Astrocyte (in vitro differentiated cells and primary cell): ENCODE measurements at regions not wholly inside any gene's neighbourhood (a gene's known extent, or its start where the extent isn't known, plus 50 kb on each side); places are given as distances from the start of the nearest gene placed in this dataset.

Source experiments
- DNase-seq: peaks from one replicate; pipeline ENCODE4 v3.0.0-alpha.2; 2010; ENCODE audit warnings: low read depth
- FAIRE-seq: peaks from 2 replicates; lab custom pipeline; 2011; peaks lifted over from hg19 to GRCh38; lab: Jason Lieb, UNC
- H2AFZ ChIP-seq: 2 replicates; pipeline ENCODE4 v1.6.0; 2012; ENCODE audit warnings: low read depth, low read length, inconsistent platforms
- H3K27ac ChIP-seq: 2 replicates; pipeline ENCODE4 v1.5.1; 2011; ENCODE audit warnings: low read depth, low read length, inconsistent platforms
- H3K27me3 ChIP-seq: 2 replicates; pipeline ENCODE4 v1.6.0; 2011; ENCODE audit warnings: low read length, inconsistent platforms; ENCODE audit not compliant: insufficient read depth
- H3K36me3 ChIP-seq: 2 replicates; pipeline ENCODE4 v1.5.1; 2011; ENCODE audit warnings: low read length, inconsistent platforms; ENCODE audit not compliant: insufficient read depth
- H3K4me1 ChIP-seq: 2 replicates; pipeline ENCODE4 v1.5.1; 2011; ENCODE audit warnings: low read length, inconsistent platforms; ENCODE audit not compliant: insufficient read depth
- H3K4me2 ChIP-seq: 2 replicates; pipeline ENCODE4 v1.6.0; 2012; ENCODE audit warnings: low read length, inconsistent platforms
- H3K4me3 ChIP-seq: 2 replicates; pipeline ENCODE4 v1.5.1; 2011; ENCODE audit warnings: low read depth, mild to moderate bottlenecking, low read length, inconsistent platforms; ENCODE audit not compliant: insufficient read depth
- H3K79me2 ChIP-seq: 2 replicates; pipeline ENCODE4 v1.6.0; 2012; ENCODE audit warnings: mild to moderate bottlenecking, low read length, inconsistent platforms; ENCODE audit not compliant: insufficient read depth
- H3K9ac ChIP-seq: 2 replicates; pipeline ENCODE4 v1.6.0; 2012; ENCODE audit warnings: mild to moderate bottlenecking, low read length, inconsistent platforms
- H3K9me3 ChIP-seq: 2 replicates; pipeline ENCODE4 v1.5.1; 2012; ENCODE audit warnings: low read depth, mild to moderate bottlenecking, low read length, inconsistent platforms; ENCODE audit not compliant: insufficient read depth
- H4K20me1 ChIP-seq: 2 replicates; pipeline ENCODE4 v1.6.0; 2012; ENCODE audit warnings: low read length, inconsistent platforms; ENCODE audit not compliant: insufficient read depth
- H3K27ac Mint-ChIP-seq: one replicate; pipeline ENCODE4 v1.8.0; 2021; ENCODE audit warnings: mild to moderate bottlenecking, mixed read lengths; ENCODE audit not compliant: unreplicated experiment
- H3K27me3 Mint-ChIP-seq: one replicate; pipeline ENCODE4 v1.8.0; 2021; ENCODE audit warnings: low read depth, mixed read lengths; ENCODE audit not compliant: unreplicated experiment
- H3K36me3 Mint-ChIP-seq: one replicate; pipeline ENCODE4 v1.8.0; 2021; ENCODE audit warnings: low read depth, mixed read lengths; ENCODE audit not compliant: unreplicated experiment
- H3K4me1 Mint-ChIP-seq: one replicate; pipeline ENCODE4 v1.8.0; 2021; ENCODE audit warnings: low read depth, mixed read lengths; ENCODE audit not compliant: unreplicated experiment
- H3K4me3 Mint-ChIP-seq: one replicate; pipeline ENCODE4 v1.8.0; 2021; ENCODE audit warnings: mild to moderate bottlenecking, moderate library complexity, mixed read lengths; ENCODE audit not compliant: unreplicated experiment
- H3K9me3 Mint-ChIP-seq: one replicate; pipeline ENCODE4 v1.8.0; 2021; ENCODE audit warnings: mild to moderate bottlenecking, mixed read lengths; ENCODE audit not compliant: unreplicated experiment
- CTCF ChIP-seq: IDR thresholded peaks from 2 replicates; pipeline ENCODE4 v1.5.1; 2011; ENCODE audit warnings: low read depth, mild to moderate bottlenecking, inconsistent platforms, low read length, moderate library complexity; ENCODE audit not compliant: insufficient read depth
- EZH2 ChIP-seq: IDR thresholded peaks from 2 replicates; pipeline ENCODE4 v1.6.1; 2012; ENCODE audit warnings: mild to moderate bottlenecking, low read length, inconsistent platforms; ENCODE audit not compliant: insufficient read depth

- no peaks in the 10 kb centered on the region for H3K4me1 ChIP-seq
- no peak overlapping the region for H2AFZ ChIP-seq
- H3K9ac ChIP-seq, result no peak overlapping the region
- no peaks in the 10 kb centered on the region for H3K79me2 ChIP-seq
- Mint-ChIP-seq H3K9me3 (no peaks in the 10 kb centered on the region), H3K36me3 (no peaks in the 10 kb centered on the region), H3K27ac (no peak overlapping the region), H3K4me3 (no peak overlapping the region), H3K27me3 (no peaks in the 10 kb centered on the region), H3K4me1 (peaks cover 25% of the 10 kb centered on the region)
- H3K27ac ChIP-seq, result no peak overlapping the region
- TF ChIP-seq EZH2 (no peak), CTCF (no peak)
- H3K36me3 ChIP-seq, result no peaks in the 10 kb centered on the region
- no peaks in the 10 kb centered on the region for H3K9me3 ChIP-seq
- no peaks in the 10 kb centered on the region for H3K27me3 ChIP-seq
- FAIRE-seq (no peak), DNase-seq (no peak)
- no peak overlapping the region for H3K4me3 ChIP-seq
- H3K4me2 ChIP-seq, result no peak overlapping the region
- H4K20me1 ChIP-seq, result no peaks in the 10 kb centered on the region
Observed at GRCh38 chr11:82405421-82405820, 328.2 kb downstream of the FAM181B start.

- Mint-ChIP-seq H3K27me3 (no peaks in the 10 kb centered on the region), H3K9me3 (no peaks in the 10 kb centered on the region), H3K4me3 (no peak overlapping the region), H3K4me1 (peaks cover 29% of the 10 kb centered on the region), H3K36me3 (no peaks in the 10 kb centered on the region), H3K27ac (peak overlapping the region; percentile 66)
- Histone ChIP-seq H4K20me1 (no peaks in the 10 kb centered on the region), H3K4me1 (no peaks in the 10 kb centered on the region), H3K4me2 (no peak overlapping the region), H2AFZ (no peak overlapping the region), H3K36me3 (no peaks in the 10 kb centered on the region), H3K4me3 (no peak overlapping the region), H3K79me2 (no peaks in the 10 kb centered on the region), H3K27ac (no peak overlapping the region), H3K9ac (no peak overlapping the region), H3K27me3 (no peaks in the 10 kb centered on the region), H3K9me3 (no peaks in the 10 kb centered on the region)
- FAIRE-seq, result no peak
- DNase-seq, result no peak
- TF ChIP-seq EZH2, result no peak
- no peak for TF ChIP-seq CTCF
Observed at GRCh38 chr11:82404981-82405380, 328.7 kb downstream of the FAM181B start.

GRCh38 chr11:82403640-82404305 lies 329.9 kb downstream of the FAM181B start:
- Histone ChIP-seq H3K79me2 (no peaks in the 10 kb centered on the region), H2AFZ (no peak overlapping the region), H3K4me2 (no peak overlapping the region), H3K27ac (no peak overlapping the region), H3K4me3 (no peak overlapping the region), H4K20me1 (no peaks in the 10 kb centered on the region), H3K27me3 (no peaks in the 10 kb centered on the region), H3K9ac (no peak overlapping the region), H3K9me3 (no peaks in the 10 kb centered on the region), H3K36me3 (no peaks in the 10 kb centered on the region), H3K4me1 (no peaks in the 10 kb centered on the region)
- no peaks in the 10 kb centered on the region for H3K9me3 Mint-ChIP-seq
- no peak overlapping the region for H3K4me3 Mint-ChIP-seq
- no peak for TF ChIP-seq EZH2
- no peak for DNase-seq
- no peaks in the 10 kb centered on the region for H3K27me3 Mint-ChIP-seq
- no peak for FAIRE-seq
- H3K4me1 Mint-ChIP-seq, result peaks cover 33% of the 10 kb centered on the region
- H3K36me3 Mint-ChIP-seq, result no peaks in the 10 kb centered on the region
- no peak overlapping the region for H3K27ac Mint-ChIP-seq
